ENCODE measurements at regions not wholly inside any gene's neighbourhood (a gene's known extent, or its start where the extent isn't known, plus 50 kb on each side); places are given as distances from the start of the nearest gene placed in this dataset.

GRCh38 chr2:89844221-89844943, 1152.9 kb downstream of the RPIA start:
- TF ChIP-seq CTCF (conservative IDR thresholded peaks at IDR 0.05; ENCODE audit: low read length): no peak
- no peak for TF ChIP-seq EZH2phosphoT487 (IDR thresholded peaks at IDR 0.05; ENCODE audit: borderline replicate concordance, low read depth, low read length)
